Ovary (tissue), 3 donors: ENCODE measurements at regions not wholly inside any gene's neighbourhood (a gene's known extent, or its start where the extent isn't known, plus 50 kb on each side); places are given as distances from the start of the nearest gene placed in this dataset.

Source experiments
- EP300 ChIP-seq: sonication (generic); formaldehyde crosslinking; IDR thresholded peaks from one replicate; pipeline ENCODE4 v1.6.1; 2017; ENCODE audit warnings: antibody characterized with exemption
- POLR2A ChIP-seq: fragments of 450-650 bp; IDR thresholded peaks from one replicate; pipeline ENCODE4 v1.6.1; 2017; ENCODE audit warnings: antibody characterized with exemption, mild to moderate bottlenecking, moderate library complexity
- TF ChIP-seq, protein P1 (sequence below), 3 donors: fragments of 450-650 bp in 2 of 3; fragments of 200-600 bp in 1 of 3; IDR thresholded peaks; one replicate each; pipeline versions ENCODE4 v1.5.1 to v1.8.0; 2016 to 2022; ENCODE audit warnings: antibody characterized with exemption in 3 of 3, mild to moderate bottlenecking in 1 of 3
- donor health status: DM: no; HTN: no; CAD: no.

DNA sequence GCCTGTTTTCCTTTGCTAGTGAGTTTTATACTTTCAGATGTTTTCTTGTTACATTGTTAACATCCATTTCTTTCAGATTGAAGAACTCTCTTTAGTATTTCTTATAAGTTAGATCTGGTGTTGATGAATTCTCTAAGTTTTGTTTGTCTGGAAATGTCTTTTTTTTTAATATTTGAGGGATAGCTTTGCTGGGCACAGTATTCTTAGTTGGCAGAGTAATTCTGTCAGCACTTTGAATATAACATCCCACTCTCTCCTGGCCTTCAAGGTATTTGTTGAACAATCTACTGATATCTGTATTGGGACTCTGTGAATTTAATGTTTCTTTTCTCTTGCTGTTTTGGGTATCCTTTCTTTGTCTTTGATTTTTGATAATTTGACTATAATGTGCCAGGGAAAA, 79.4 kb upstream of the UST start:
- TF ChIP-seq, protein P1, sequence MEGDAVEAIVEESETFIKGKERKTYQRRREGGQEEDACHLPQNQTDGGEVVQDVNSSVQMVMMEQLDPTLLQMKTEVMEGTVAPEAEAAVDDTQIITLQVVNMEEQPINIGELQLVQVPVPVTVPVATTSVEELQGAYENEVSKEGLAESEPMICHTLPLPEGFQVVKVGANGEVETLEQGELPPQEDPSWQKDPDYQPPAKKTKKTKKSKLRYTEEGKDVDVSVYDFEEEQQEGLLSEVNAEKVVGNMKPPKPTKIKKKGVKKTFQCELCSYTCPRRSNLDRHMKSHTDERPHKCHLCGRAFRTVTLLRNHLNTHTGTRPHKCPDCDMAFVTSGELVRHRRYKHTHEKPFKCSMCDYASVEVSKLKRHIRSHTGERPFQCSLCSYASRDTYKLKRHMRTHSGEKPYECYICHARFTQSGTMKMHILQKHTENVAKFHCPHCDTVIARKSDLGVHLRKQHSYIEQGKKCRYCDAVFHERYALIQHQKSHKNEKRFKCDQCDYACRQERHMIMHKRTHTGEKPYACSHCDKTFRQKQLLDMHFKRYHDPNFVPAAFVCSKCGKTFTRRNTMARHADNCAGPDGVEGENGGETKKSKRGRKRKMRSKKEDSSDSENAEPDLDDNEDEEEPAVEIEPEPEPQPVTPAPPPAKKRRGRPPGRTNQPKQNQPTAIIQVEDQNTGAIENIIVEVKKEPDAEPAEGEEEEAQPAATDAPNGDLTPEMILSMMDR (IDR thresholded peaks at IDR 0.05), result no peak
- TF ChIP-seq POLR2A (no peak), EP300 (no peak)
